ENCODE measurements at regions not wholly inside any gene's neighbourhood (a gene's known extent, or its start where the extent isn't known, plus 50 kb on each side); places are given as distances from the start of the nearest gene placed in this dataset.

GRCh38 chr6:143621876-143622605, 55.7 kb upstream of the PHACTR2 start:
- no peak for DNase-seq

DNA sequence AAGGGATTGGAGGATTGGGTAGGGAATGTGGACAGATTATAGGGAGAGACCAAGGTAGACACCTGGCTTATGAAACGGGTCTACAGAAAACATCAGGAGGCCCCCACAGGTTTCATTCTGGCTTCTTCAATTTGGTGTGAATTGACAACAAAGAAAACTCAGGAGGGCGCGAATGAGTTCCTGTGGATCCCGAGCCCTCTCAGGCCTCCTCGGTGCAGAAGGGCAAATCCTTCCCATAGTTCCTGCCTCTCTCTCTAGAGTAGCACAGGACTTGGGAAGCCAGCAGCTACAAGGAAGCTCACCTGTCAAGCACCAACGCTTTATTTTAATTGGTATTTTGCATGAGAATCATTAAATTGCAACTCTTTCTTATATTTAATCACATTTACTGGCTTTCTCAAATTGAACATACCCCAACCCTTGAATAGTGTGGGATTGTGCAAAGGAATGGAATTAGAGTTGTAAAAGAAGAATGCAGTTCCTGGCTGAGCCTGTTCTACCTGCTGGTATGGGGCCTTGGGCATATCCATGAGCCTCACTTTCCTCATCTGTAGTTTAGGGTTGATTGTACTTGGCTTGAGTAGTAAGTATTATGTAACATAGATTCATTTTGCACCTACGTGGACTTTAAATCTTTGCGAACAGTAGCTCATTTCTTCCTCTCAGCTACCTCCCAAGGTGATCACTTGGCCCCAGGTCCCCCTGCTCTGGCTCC, 56.4 kb upstream of the PHACTR2 start:
- DNase-seq, result no peak

DNA sequence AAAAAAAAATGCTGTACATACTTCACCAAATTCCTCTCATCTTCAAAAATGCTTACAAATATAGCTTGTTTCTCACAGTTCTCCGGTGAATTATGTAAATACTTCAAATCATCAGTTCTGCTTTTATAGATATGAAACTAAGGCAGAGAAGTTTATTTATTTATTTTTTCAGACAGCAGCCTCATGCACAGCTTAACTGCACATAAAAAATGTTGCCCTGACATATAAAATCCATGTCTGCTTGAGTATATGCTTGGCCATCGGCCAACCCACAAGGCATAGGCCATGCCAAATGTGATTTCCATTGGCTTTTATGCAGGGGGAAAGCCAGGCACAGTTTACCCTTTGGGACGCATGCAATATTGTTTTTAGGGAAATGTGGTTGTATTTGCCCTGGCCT, 57.3 kb upstream of the PHACTR2 start:
- DNase-seq, result no peak

- DNase-seq, result no peak
Measured at GRCh38 chr6:143619824-143620401, 57.9 kb upstream of the PHACTR2 start.

DNA sequence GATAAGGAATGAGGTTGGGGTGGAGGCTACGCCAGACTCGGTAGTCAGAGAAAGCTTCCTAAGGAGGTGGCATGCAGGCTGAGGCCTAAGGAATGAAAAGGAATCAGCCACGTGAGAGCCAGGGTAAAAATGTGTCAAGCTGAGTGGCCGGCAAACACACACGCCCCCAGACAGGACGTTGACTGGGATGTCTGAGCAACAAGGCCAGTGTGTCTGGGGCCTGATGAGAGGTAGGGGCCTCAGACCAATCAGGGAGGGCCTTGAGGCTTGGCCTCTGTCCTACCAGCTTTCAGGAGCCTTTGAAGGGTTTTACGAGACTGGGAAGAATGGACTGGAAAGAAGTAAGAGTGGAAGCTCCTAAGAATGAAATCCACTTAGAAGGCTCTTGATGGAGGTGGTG, 61.0 kb upstream of the PHACTR2 start:
- no peak for DNase-seq

DNA sequence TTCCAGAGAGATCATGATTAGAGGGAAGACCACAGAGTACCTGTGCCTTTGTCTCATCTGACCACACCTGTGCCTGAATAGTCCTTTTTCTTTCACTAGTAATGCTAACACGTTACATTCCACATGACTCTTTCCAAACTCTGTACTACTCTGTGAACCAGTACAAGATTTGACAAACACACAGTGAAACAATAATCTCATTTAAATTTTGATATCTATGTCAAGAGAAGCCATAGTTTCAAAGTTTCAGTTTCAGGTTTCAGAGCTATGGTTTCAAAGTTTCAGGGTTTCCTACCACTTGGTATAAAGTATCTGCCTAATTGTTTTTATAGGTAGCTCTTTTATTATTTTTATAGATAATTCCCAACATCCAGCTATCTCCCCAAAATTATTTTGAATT, 62.0 kb upstream of the PHACTR2 start:
- DNase-seq, result no peak

- DNase-seq, result no peak
Measured at GRCh38 chr6:143614235-143614634, 63.5 kb upstream of the PHACTR2 start.

DNA sequence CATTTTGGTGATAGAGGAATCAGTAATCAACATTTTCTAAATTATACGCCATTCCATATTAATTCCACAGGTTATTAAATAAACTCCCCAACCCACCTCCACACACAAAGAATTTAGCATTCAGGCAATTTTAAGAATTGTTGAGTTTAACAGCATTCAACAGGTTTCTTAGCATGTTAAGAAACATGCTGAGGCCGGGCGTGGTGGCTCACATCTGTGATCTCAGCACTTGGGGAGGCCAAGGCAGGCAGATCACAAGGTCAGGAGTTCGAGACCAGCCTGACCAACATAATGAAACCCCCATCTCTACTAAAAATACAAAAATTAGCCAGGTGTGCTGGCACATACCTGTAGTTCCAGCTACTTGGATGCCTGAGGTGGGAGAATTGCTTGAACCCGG, 64.0 kb upstream of the PHACTR2 start:
- no peak for DNase-seq

DNA sequence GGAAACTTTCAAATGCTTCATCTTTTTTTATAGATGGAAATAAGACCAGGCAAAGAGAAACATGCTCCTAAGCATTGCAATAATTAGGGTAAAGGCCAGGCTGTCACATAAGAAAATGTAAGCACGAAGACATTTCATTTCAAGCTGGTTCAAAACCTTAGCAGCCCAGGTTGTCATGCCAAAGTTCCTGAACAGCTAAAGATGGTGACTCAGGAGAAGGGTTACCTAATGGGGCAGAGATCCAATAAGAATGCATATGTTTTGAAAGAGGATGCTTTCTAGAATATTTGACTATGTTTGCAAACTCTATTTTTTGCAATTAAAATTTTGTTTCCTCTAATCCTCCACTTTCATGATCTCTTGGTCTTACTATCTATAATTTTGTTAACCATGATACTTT, 65.6 kb upstream of the PHACTR2 start:
- no peak for DNase-seq

- no peak for DNase-seq
Measured at GRCh38 chr6:143611580-143611979, 66.2 kb upstream of the PHACTR2 start.

- no peak for DNase-seq
Measured at GRCh38 chr6:143609972-143610371, 67.8 kb upstream of the PHACTR2 start.

DNA sequence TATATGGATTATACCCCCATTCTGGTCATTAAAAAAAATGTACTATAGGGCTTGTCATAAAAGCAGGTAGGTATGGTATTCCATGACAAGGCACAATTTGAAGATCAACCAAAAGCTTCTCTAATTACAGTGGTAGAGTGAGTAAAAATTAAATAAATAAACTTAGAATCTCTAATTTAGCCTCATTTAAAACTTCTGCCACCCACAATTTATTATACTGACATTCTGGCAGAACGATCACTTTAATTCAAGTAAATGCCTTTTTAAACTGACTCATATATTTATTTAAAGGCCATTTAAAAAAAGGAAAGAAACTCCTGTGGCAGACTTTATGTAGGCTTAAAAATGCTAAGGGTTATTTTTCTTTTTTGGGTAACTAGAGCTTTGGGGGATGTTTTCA, 68.3 kb upstream of the PHACTR2 start:
- no peak for DNase-seq

DNA sequence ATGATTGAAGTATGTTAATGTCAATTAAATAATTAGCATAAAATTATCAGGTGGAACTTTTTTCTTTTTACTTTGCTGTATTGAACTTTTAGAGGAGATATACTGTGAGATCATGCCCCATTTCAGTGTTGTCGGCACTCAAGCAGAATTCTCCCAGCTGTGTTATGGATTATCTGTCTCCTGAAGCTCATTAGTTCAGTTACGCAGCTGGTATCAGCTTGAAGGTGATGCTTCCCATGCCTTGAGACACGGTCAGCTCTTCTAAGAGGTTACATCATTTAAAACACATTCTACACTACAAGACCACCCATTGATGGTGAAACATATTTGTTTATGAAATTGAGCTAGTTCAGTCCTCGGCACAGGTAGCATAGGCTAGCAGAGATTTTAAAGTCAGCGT, 68.9 kb upstream of the PHACTR2 start:
- DNase-seq, result peak; percentile 40 to 85

DNA sequence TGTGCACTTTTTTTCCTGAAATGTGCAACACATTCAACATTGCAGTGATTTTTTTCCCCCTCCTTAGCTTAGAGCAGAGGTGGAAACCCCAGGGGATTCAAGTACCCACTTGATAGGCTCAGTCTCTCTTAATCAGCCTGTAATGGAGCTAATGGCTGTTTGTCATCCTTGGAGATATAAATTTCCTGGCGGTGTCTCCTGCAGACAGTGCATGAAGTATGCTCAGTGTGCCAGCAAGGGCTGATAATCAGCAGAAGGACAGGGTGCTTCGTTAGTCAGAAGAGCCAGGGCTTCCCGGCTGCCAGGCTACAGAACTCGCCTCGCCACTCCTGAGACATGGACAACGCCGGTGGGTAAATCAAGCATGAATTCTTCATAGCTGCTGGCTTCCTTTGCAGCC, 69.8 kb upstream of the PHACTR2 start:
- DNase-seq, result peak; percentile 94 to 98

- no peak for DNase-seq
Measured at GRCh38 chr6:143607168-143607567, 70.6 kb upstream of the PHACTR2 start.

DNA sequence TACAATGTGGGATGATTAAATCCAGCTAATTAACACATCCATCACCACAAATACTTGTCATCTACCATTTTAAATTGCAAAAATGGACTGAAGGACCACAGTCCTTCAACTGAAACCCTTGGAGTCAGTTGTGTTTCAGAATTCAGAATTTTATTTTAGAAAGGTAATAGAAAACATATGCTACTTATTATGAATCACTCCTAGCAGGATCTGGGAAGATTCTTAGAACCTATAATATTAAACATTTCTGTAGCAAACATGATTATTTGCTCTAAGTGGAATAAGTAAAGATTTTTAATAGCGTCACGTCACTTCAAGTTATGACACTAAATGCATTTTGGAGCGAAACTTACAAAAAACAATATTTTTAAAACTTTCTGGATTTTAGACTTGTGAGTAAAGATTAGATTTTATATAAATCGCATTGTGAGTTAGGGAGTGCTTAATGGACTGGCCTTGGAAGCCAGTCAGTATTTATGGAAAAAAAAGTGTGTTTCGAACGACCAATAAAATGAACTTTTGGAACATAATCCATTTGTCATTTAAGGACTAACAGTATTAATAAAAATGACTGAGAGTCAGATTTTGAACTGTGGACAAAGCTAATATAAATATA, 71.8 kb upstream of the PHACTR2 start:
- no peak for DNase-seq

GRCh38 chr6:143603455-143603854, 74.3 kb upstream of the PHACTR2 start:
- DNase-seq, result no peak

DNA sequence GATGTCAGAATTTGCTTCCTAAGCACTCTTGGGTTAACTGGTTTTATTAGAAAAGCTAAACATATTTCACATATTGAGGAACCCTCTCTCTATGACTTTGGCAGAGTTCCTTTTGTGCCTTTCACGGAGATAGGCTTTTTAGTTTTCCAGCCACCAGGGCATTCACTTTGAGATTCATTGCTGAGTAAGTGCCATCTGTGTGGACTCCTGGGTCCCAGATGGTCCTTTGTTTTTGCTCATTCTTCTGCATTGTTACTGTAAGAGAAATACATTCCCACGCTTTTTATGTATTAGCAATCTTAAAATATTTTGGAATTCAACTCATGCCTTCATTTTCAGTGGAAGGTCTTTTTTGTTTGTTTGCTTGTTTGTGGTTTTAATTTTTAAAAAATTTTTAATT, 76.3 kb upstream of the PHACTR2 start:
- DNase-seq, result peak in 1 of 2 experiments; percentile 16

- DNase-seq, result no peak
Measured at GRCh38 chr6:143600821-143601220, 76.9 kb upstream of the PHACTR2 start.

GRCh38 chr6:143598466-143599080, 79.2 kb upstream of the PHACTR2 start:
- DNase-seq, result no peak

- DNase-seq, result no peak
Measured at GRCh38 chr6:143596866-143597265, 80.9 kb upstream of the PHACTR2 start.

- no peak for DNase-seq
Measured at GRCh38 chr6:143595251-143596036, 82.3 kb upstream of the PHACTR2 start.

GRCh38 chr6:143594647-143595046, 83.1 kb upstream of the PHACTR2 start:
- DNase-seq, result no peak
